Activated naive CD8-positive, alpha-beta T cell treated with anti-CD3 and anti-CD28 coated beads, Interleukin-2, amount 10 ng/mL, durations not matched to agents 7 days and 5 days (primary cell): ENCODE measurements at regions not wholly inside any gene's neighbourhood (a gene's known extent, or its start where the extent isn't known, plus 50 kb on each side); places are given as distances from the start of the nearest gene placed in this dataset.

Experiments
- ATAC-seq: fragments of 150-1000 bp; cut with Tn5 transposase; one replicate; pipeline ENCODE4 v1.10.0; 2021; ENCODE audit warnings: low read depth, moderate library complexity
- POLR2A ChIA-PET: fragments of 350-600 bp; sonication (Branson Sonifier 250); formaldehyde crosslinking; loops from one replicate; lab custom pipeline; 2021; ENCODE audit warnings: antibody characterized with exemption; lab: Charles Lee
- DNase-seq: peaks from one replicate; pipeline ENCODE4 v3.0.0; 2021
- H3K27ac Mint-ChIP-seq: one replicate; pipeline ENCODE4 v1.8.0; 2022; ENCODE audit warnings: mild to moderate bottlenecking, mixed read lengths
- H3K27me3 Mint-ChIP-seq: one replicate; pipeline ENCODE4 v1.8.0; 2022; ENCODE audit warnings: mild to moderate bottlenecking, moderate library complexity, mixed read lengths
- H3K36me3 Mint-ChIP-seq: one replicate; pipeline ENCODE4 v1.8.0; 2021; ENCODE audit warnings: mild to moderate bottlenecking, mixed read lengths
- H3K4me1 Mint-ChIP-seq: one replicate; pipeline ENCODE4 v1.8.0; 2021; ENCODE audit warnings: mixed read lengths
- H3K4me3 Mint-ChIP-seq: one replicate; pipeline ENCODE4 v1.8.0; 2022; ENCODE audit warnings: mild to moderate bottlenecking, moderate library complexity, mixed read lengths
- H3K9me3 Mint-ChIP-seq: one replicate; pipeline ENCODE4 v1.8.0; 2021; ENCODE audit warnings: mixed read lengths

DNA sequence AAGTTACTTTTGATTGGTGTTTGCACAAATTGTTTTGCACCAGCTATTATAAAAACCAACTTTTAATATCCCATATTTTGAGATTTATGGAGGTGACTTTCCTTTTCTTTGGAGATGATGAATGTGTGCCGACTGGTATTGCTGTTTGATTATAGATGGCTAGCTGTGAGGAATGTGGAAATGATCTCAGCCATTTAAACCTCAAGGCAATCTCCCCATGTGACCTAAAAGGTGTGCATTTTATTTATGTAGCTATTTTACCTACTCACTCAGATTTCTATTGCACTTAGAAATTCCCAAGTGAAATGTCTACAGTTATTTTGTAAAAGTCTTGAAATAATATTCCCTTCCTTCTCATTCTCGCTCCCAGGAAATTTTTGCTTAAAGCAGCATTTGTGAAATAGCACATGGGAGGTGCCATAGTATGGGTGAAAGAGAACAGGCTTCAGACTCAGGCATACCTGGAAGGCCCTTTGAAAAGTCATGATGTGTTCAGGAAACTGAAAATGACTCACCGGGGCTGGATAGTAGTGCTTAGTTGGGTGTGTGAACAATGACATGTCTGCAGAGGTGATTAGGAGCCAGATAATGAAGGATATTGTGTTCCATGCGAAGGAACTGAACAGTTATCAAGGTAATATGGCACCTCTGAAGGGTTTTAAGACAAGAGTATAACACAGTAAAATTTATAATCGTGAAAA is 247.6 kb downstream of the CBLL2 start:
- no peaks in the 10 kb centered on the region for H3K9me3 Mint-ChIP-seq
- H3K27me3 Mint-ChIP-seq: no peaks in the 10 kb centered on the region
- ATAC-seq (no peak), DNase-seq (no peak)
- POLR2A ChIA-PET: no interaction called here
- no peak overlapping the region for H3K27ac Mint-ChIP-seq
- H3K36me3 Mint-ChIP-seq: no peaks in the 10 kb centered on the region
- no peak overlapping the region for H3K4me3 Mint-ChIP-seq
- no peaks in the 10 kb centered on the region for H3K4me1 Mint-ChIP-seq

DNA sequence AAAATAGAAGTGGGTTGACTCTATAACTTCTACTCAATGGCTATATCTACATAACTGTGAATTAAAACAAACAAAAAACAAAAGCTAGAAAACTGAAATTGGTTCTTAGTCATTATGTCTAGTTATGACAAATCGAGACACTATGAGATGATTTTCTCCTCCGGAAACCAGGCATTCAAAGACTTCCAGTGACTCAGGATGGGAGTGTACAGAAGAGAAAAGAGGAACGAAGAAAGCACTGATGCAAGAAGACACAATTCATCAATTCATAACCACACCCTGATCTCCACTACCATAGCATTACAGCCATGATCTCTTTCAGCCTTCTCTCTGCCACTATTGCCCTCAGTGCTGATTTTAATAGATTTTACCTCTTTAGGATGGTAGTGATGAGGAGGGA is 253.6 kb downstream of the CBLL2 start:
- POLR2A ChIA-PET: no interaction called here
- no peaks in the 10 kb centered on the region for H3K27me3 Mint-ChIP-seq
- H3K36me3 Mint-ChIP-seq: no peaks in the 10 kb centered on the region
- no peak for ATAC-seq
- DNase-seq: no peak
- H3K27ac Mint-ChIP-seq: no peak overlapping the region
- no peaks in the 10 kb centered on the region for H3K9me3 Mint-ChIP-seq
- H3K4me1 Mint-ChIP-seq: no peaks in the 10 kb centered on the region
- no peak overlapping the region for H3K4me3 Mint-ChIP-seq

DNA sequence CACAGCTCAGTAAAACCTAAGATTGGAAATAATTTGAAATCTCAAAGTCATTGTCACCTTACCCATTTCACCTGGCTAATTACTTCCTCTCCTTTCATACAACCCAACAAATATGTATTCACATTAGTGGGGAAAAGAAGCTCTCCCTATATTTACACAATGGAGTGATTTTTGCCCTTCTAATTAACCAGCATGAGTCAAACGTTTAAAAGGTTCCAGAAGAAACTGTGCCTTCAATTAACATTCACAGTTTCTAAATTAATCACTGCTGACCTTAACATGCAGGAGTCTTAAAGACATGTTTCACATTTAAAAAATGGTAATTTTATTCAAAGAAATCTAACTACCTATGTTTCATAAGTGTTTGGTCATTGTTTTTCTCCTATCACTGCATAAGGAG is 254.6 kb downstream of the CBLL2 start:
- Mint-ChIP-seq H3K9me3 (no peaks in the 10 kb centered on the region), H3K27ac (no peak overlapping the region), H3K27me3 (no peaks in the 10 kb centered on the region), H3K4me3 (no peak overlapping the region), H3K4me1 (no peaks in the 10 kb centered on the region), H3K36me3 (no peaks in the 10 kb centered on the region)
- POLR2A ChIA-PET: no interaction called here
- no peak for ATAC-seq
- DNase-seq: no peak

- Mint-ChIP-seq H3K4me3 (no peak overlapping the region), H3K4me1 (no peaks in the 10 kb centered on the region), H3K27me3 (no peaks in the 10 kb centered on the region), H3K9me3 (no peaks in the 10 kb centered on the region), H3K27ac (no peak overlapping the region), H3K36me3 (no peaks in the 10 kb centered on the region)
- DNase-seq: no peak
- POLR2A ChIA-PET: no interaction called here
- ATAC-seq: no peak
Measured at GRCh38 chrX:22533898-22534297, 261.2 kb downstream of the CBLL2 start.

DNA sequence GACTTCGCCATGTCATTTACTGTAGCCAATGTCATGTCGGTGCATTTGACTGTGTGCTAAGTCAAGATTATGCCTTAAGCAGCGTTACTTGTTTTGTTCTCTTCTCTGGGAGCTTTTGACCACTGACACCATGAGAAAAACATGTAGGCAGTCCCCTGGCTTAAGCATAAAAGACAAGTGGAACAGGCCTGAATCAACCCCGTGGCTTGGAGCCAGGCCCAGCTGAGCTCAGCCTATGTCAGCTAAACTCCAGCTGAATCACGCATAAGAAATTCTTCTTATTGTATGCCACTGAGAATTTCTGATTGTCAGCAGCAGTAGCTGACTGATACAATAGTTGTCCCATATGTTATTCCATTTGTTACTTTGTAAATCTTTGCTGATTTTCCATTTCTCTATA is 261.9 kb downstream of the CBLL2 start:
- POLR2A ChIA-PET: no interaction called here
- no peaks in the 10 kb centered on the region for H3K27me3 Mint-ChIP-seq

GRCh38 chrX:22536746-22537304 is 264.1 kb downstream of the CBLL2 start:
- H3K27me3 Mint-ChIP-seq: no peaks in the 10 kb centered on the region
- no peaks in the 10 kb centered on the region for H3K9me3 Mint-ChIP-seq
- no peaks in the 10 kb centered on the region for H3K4me1 Mint-ChIP-seq
- DNase-seq (no peak), ATAC-seq (no peak)
- POLR2A ChIA-PET: no interaction called here
- no peak overlapping the region for H3K4me3 Mint-ChIP-seq
- no peaks in the 10 kb centered on the region for H3K36me3 Mint-ChIP-seq
- H3K27ac Mint-ChIP-seq: no peak overlapping the region

More for the DNA sequence above, 261.9 kb downstream of the CBLL2 start:
- Mint-ChIP-seq H3K9me3 (no peaks in the 10 kb centered on the region), H3K36me3 (no peaks in the 10 kb centered on the region), H3K4me1 (no peaks in the 10 kb centered on the region), H3K27ac (no peak overlapping the region), H3K4me3 (no peak overlapping the region)
- ATAC-seq (no peak), DNase-seq (no peak)

- no peak for DNase-seq
- H3K9me3 Mint-ChIP-seq: peaks cover 1% of the 10 kb centered on the region
- POLR2A ChIA-PET: no interaction called here
- no peaks in the 10 kb centered on the region for H3K36me3 Mint-ChIP-seq
- no peak for ATAC-seq
- H3K27ac Mint-ChIP-seq: no peak overlapping the region
- H3K27me3 Mint-ChIP-seq: no peaks in the 10 kb centered on the region
- no peak overlapping the region for H3K4me3 Mint-ChIP-seq
- no peaks in the 10 kb centered on the region for H3K4me1 Mint-ChIP-seq
Measured at GRCh38 chrX:22538580-22538979, 265.9 kb downstream of the CBLL2 start.

DNA sequence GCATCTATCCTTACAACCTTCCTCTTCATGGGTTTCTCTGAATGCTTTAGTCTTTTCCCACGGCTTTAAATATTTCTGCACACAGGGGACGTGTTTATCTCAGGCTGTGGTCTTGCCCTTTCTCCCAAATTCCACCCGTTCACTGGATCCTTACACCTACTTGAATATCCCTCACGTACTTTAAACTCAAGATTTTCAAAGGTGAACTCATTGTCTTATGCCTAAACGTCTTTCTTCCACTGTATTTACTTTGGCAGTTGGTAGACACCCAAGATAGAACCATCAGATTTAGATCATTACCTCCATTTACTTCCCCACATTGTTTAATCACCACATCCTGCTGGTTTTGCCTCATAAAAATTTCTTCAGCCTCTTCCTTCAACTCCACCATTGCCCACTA is 269.2 kb downstream of the CBLL2 start:
- DNase-seq (no peak), ATAC-seq (no peak)
- Mint-ChIP-seq H3K36me3 (no peaks in the 10 kb centered on the region), H3K27me3 (no peaks in the 10 kb centered on the region), H3K9me3 (peaks cover 1% of the 10 kb centered on the region), H3K27ac (no peak overlapping the region), H3K4me3 (no peak overlapping the region), H3K4me1 (no peaks in the 10 kb centered on the region)
- POLR2A ChIA-PET: no interaction called here

- Mint-ChIP-seq H3K4me1 (no peaks in the 10 kb centered on the region), H3K27me3 (no peaks in the 10 kb centered on the region), H3K27ac (no peak overlapping the region), H3K9me3 (peaks cover 1% of the 10 kb centered on the region), H3K36me3 (no peaks in the 10 kb centered on the region), H3K4me3 (no peak overlapping the region)
- ATAC-seq: no peak
- DNase-seq: no peak
- POLR2A ChIA-PET: no interaction called here
Measured at GRCh38 chrX:22542641-22543040, 269.9 kb downstream of the CBLL2 start.

DNA sequence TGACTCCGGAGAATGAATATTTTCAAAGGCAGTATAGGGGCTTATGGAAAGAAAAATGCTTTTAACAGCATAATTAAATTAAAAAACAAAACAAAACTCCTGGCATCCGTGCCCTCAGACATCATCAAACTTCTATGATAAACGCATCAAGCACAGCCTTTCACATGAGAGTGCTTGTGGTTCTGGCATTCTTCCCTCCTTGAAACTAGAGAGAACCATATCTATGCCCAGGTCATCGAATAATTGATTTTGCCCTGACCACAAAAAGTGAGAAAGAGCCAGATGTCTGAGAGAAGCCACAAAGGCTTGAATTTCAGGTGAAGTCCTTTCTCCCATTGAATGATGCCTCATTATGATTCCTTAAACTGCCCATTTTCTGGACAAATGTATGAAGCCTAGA is 286.8 kb downstream of the CBLL2 start:
- H3K27ac Mint-ChIP-seq: no peak overlapping the region
- no peaks in the 10 kb centered on the region for H3K4me1 Mint-ChIP-seq
- DNase-seq (no peak), ATAC-seq (no peak)
- POLR2A ChIA-PET: no interaction called here
- no peaks in the 10 kb centered on the region for H3K27me3 Mint-ChIP-seq
- no peaks in the 10 kb centered on the region for H3K9me3 Mint-ChIP-seq
- H3K4me3 Mint-ChIP-seq: no peak overlapping the region
- H3K36me3 Mint-ChIP-seq: no peaks in the 10 kb centered on the region

GRCh38 chrX:22575161-22575845 is 302.6 kb downstream of the CBLL2 start:
- ATAC-seq (no peak), DNase-seq (no peak)
- Mint-ChIP-seq H3K4me1 (no peaks in the 10 kb centered on the region), H3K27me3 (no peaks in the 10 kb centered on the region), H3K36me3 (no peaks in the 10 kb centered on the region), H3K9me3 (no peaks in the 10 kb centered on the region), H3K4me3 (no peak overlapping the region), H3K27ac (no peak overlapping the region)
- POLR2A ChIA-PET: no interaction called here

GRCh38 chrX:22577181-22577580 is 304.5 kb downstream of the CBLL2 start:
- DNase-seq (no peak), ATAC-seq (no peak)
- H3K27me3 Mint-ChIP-seq: no peaks in the 10 kb centered on the region
- POLR2A ChIA-PET: no interaction called here
- no peaks in the 10 kb centered on the region for H3K9me3 Mint-ChIP-seq
- H3K27ac Mint-ChIP-seq: no peak overlapping the region
- no peaks in the 10 kb centered on the region for H3K36me3 Mint-ChIP-seq
- no peaks in the 10 kb centered on the region for H3K4me1 Mint-ChIP-seq
- H3K4me3 Mint-ChIP-seq: no peak overlapping the region

DNA sequence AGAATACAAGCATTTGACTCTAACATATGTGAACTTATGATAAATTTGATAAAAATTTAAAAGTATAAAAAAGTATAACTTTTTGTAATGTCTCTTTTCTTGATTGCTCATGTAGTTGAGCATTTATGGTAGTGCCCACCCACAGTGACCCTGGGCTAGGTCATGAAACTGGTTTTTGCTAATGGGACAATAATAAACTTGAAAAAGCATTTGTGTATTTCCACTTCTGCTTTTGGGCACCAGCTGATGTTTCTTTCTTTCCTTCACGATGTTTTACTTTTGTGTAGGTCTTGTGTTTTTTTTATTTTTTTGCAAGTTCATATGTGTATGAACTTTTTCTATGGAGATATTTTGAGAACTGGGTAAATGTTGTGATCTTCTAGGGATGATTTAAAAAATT is 313.1 kb downstream of the CBLL2 start:
- no peak for DNase-seq
- no peak for ATAC-seq
- POLR2A ChIA-PET: no interaction called here
- no peaks in the 10 kb centered on the region for H3K9me3 Mint-ChIP-seq
- no peaks in the 10 kb centered on the region for H3K4me1 Mint-ChIP-seq
- H3K36me3 Mint-ChIP-seq: no peaks in the 10 kb centered on the region
- H3K4me3 Mint-ChIP-seq: no peak overlapping the region
- no peak overlapping the region for H3K27ac Mint-ChIP-seq
- no peaks in the 10 kb centered on the region for H3K27me3 Mint-ChIP-seq

DNA sequence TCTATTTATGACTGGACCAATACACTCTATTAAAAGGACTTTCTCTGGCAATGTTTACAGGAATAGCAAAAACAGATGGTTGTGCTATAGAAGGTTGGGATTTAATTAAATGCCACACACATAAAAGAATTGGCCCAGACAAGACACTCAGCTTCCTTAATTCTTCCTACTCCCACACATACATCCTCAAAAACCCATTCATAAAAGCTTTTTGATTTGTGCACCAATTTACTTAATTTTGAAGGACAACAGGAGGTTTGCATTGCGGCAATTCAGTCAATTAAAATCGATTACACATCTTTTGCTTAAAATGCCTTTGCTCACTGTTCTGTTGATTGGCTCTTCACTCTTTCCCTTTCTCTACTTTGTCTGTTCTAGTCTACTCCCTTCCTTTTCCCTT is 317.1 kb downstream of the CBLL2 start:
- Mint-ChIP-seq H3K27me3 (no peaks in the 10 kb centered on the region), H3K4me3 (no peak overlapping the region), H3K27ac (no peak overlapping the region), H3K4me1 (no peaks in the 10 kb centered on the region), H3K9me3 (no peaks in the 10 kb centered on the region), H3K36me3 (no peaks in the 10 kb centered on the region)
- DNase-seq (no peak), ATAC-seq (no peak)
- POLR2A ChIA-PET: no interaction called here
